ELR (cell line): ENCODE measurements at regions not wholly inside any gene's neighbourhood (a gene's known extent, or its start where the extent isn't known, plus 50 kb on each side); places are given as distances from the start of the nearest gene placed in this dataset.
"Not testable (repeated sequence)": the region's sequence is repeated elsewhere in the genome, so short reads cannot be mapped to it uniquely, and the experiment has no call there.

Experiments
- DNase-seq: peaks from one replicate; pipeline ENCODE4 v3.0.0-alpha.2; 2015; ENCODE audit warnings: low read depth

DNA sequence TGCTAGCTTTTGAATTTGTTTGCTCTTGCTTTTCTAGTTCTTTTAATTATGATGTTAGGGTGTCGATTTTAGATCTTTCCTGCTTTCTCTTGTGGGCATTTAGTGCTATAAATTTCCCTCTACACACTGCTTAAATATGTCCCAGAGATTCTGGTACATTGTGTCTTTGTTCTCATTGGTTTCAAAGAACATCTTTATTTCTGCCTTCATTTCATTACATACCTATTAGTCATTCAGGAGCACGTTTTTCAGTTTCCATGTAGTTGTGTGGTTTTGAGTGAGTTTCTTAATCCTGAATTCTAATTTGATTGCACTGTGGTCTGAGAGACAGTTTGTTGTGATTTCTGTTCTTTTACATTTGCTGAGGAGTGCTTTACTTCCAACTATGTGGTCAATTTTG lies 51.2 kb upstream of the MB21D2 start:
- peak; percentile 53 for DNase-seq

DNA sequence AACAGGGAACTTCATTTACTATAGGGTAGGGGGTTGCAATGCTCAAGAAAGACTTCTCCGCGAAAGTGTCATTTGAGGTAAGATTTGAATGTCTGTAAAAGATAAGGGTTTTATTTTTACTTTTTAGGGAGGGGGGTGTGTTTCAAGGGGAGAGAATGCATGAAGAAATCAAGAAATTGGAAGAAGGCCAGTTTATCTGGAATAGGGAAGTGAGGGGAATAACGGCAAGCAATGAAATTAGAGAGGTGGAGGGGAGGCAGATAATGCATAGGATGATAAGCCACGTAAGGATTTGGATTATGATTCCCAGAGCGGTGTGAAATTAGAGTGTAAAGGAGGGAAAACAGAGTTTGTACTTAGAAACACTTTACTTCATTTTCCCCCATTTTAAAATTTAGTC lies 63.0 kb upstream of the MB21D2 start:
- DNase-seq: no peak

GRCh38 chr3:192986379-192986778 lies 68.7 kb upstream of the MB21D2 start:
- DNase-seq: peak; percentile 5

DNA sequence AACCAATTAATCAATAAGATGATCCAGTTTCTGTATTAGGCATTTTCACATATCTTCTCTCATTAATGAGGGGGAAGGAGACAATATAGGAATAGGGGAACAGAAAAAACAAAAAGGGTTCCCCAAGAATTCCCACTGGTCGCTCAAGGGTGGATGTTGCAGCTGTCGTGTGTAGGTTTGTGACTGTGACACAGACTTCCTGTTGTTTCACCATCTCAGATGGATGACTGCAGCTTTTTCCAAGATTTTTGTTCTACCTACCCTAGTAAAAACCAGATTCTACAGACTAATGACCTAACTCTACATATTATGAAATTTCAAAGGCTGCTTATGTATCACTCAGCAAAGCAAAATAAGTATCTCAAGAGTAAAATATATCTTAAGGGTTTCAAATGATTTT lies 73.7 kb upstream of the MB21D2 start:
- no peak for DNase-seq

GRCh38 chr3:192992361-192992760 lies 74.7 kb upstream of the MB21D2 start:
- DNase-seq: no peak

- no peak for DNase-seq
Measured at GRCh38 chr3:192993411-192993810, 75.8 kb upstream of the MB21D2 start.

DNA sequence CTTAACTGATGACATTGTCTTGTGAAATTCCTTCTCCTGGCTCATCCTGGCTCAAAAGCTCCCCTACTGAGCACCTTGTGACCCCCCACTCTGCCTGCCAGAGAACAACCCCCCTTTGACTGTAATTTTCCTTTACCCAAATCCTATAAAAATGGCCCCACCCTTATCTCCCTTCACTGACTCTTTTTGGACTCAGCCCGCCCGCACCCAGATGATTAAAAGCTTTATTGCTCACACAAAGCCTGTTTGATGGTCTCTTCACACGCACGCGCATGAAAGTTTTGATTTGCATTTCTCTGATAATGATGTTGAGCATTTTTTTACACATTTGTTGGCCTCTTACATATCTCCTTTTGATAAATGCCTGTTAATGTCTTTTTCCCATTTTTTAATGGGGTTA lies 83.5 kb upstream of the MB21D2 start:
- not testable (repeated sequence) for DNase-seq

GRCh38 chr3:193003624-193004023 lies 86.0 kb upstream of the MB21D2 start:
- DNase-seq: not testable (repeated sequence)

DNA sequence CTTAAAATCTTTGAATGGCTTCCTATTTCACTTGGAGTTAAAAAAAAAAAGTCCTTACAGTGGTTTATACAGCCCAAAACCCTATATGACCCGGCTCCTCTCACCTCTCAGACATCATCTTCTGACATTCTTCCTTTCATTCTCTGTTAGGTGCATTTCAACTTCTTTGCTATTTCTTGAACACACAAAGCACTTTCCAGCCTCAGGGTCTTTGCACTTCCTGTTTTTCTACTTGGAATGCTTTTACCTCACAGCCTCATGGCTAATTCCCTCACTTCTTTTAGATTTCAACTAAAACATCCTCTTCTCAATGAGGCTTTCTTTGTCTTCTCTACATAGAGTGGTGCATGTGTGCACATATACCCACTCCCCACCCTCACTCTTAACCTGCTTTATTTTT lies 91.0 kb upstream of the MB21D2 start:
- no peak for DNase-seq

DNA sequence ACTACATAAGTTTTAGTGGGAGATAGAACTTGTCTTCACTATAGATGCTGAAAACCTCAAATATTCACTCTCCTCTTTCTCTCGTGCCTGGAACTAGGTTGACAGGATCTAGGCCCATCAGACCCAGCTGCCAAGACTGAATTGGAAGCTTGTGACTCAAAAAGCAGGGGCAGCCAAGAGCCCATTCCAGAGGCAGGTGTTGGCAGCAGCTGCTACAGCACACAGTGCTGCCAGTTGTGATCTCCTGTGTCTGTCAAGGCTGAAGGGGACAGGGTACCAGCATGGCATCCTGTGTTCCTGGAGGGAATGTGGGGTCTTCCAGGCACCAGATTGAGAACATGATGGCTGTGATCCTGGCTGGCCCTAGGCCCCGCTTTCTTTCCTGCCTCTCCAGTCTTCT lies 92.5 kb upstream of the MB21D2 start:
- no peak for DNase-seq

DNA sequence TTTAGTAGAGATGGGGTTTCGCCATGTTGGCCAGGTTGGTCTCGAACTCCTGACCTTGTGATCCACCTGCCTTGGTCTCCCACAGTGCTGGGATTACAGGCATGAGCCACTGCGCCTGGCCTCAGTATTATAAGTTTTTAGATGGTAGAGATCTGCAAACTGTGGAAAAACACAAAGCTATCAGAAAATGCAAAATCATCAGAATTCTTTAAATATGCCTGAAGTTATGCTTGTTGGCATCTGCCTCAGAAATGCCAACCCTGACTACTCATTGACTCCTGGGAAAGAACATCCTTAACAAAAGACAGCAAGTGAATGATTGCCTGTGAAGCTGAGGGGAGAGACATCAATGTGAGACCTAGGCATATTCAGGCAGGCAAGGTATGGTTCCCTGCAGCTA lies 94.3 kb upstream of the MB21D2 start:
- no peak for DNase-seq

DNA sequence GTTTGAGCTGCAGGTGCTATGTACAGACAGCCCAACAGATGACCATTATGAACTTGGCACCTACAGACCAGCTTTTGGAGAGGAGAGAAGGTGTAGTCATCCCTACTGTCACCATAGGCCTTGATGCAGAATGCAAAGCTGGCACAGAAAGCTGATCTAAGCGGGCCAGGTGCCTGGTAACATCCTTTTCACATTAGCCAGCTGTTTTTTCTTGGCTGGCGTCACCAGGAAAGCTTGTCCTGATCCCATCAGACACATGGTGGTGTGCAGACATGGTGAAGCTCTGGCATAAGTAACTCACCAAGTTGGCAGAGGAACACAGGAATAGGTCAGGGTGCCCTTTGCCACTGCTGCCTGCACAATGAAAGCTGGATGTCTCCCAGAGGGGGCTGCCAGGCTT lies 97.2 kb upstream of the MB21D2 start:
- no peak for DNase-seq

GRCh38 chr3:193016437-193016901 lies 98.8 kb upstream of the MB21D2 start:
- DNase-seq: no peak

- no peak for DNase-seq
Measured at GRCh38 chr3:193021506-193022010, 103.9 kb upstream of the MB21D2 start.

GRCh38 chr3:193023218-193023617 lies 105.6 kb upstream of the MB21D2 start:
- no peak for DNase-seq

DNA sequence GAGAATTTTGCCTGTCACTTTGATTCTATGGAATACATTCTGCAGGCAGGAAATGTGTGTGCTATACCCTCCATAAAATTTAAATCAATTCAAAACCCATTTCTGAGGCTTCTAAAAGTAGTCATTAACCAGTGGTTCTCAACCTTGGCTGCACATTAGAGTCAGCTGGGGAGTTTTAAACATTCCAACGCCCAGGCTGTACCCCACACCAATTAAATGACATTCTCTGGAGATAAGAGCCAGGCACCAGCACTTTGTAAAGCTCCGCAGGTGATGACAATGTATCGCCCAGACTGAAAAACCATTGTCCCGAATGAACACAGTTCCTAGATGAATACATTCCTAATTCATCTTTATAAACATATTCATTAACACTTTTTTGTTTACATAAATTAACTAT lies 110.6 kb upstream of the MB21D2 start:
- no peak for DNase-seq

- no peak for DNase-seq
Measured at GRCh38 chr3:193029800-193030199, 112.1 kb upstream of the MB21D2 start.

GRCh38 chr3:193030276-193030675 lies 112.6 kb upstream of the MB21D2 start:
- peak; percentile 47 for DNase-seq

DNA sequence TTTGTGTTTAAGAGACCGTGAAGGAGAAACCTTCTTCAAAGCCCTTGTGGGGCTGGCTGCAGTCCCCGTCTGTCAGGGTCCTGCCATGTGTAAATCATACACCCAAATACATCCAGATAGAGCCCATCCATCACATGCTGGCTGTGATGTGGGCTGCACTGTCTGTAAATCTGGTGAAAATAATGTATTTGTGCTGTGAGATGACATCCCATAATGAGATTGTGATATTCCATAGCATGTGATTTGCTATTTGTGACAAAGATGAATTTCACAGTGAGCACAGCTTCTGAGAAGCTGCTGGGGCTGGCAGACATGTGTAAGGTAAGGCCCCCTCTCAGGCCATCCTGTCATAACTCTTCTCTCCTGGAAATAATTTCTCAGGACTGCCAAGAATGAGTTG lies 114.3 kb upstream of the MB21D2 start:
- no peak for DNase-seq

- DNase-seq: no peak
Measured at GRCh38 chr3:193033226-193033780, 115.6 kb upstream of the MB21D2 start.

GRCh38 chr3:193037828-193038227 lies 120.2 kb upstream of the MB21D2 start:
- DNase-seq: not testable (repeated sequence)

DNA sequence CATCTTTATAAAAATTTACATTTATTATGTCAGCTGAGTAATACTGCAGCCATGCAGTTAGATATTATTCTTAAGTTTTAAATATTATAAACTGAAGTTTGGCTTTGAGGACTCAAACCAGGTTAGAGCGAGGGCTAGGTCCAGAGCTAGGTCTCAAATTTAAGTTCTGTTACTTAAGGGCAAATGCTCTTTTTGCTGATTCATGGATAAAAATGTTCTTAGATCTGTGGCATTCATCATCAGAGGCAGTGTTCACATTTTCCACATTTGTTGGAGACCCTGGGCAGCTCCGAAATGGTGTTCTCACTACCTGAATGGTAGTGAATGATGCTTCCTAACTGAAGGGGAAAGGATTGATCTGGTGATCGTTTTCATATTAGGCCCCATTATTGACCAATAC lies 121.4 kb upstream of the MB21D2 start:
- DNase-seq: no peak

DNA sequence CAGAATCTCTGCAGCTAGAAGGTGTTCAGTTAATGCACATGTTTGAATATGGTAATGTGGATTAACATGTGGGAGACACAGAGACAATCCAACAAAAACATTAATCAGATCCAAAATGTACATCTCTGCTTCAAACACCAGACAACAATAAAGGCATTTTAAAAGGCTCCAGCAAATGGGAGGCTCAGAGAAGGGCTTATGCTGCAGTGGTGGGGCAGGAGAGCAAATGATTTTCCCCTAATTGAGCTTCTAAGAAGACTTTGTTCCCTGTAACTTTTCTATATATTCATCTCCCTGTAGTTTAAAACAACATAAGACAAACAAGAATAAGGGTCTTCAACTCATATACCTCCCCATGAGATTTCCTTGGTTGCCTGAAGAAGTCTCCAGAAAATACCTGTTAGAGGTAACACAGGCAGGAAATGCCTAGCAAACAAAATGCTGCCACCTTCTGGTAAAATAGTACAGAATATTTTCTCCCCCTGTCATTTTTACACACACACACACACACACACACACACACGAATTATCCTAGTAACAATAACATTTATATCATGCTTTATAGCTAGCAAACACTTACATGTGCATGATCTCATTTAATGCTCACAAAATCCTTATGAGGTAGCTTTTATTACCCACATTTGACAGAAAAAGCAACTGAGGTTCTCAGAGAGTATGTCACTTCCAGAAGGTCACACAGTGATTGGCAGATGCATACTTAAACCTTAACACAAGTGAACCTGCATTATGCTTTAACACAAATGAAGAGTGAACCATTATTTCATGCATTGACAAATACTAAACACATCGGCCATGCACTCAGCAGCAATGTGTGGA lies 123.4 kb upstream of the MB21D2 start:
- DNase-seq: peak; percentile 76

DNA sequence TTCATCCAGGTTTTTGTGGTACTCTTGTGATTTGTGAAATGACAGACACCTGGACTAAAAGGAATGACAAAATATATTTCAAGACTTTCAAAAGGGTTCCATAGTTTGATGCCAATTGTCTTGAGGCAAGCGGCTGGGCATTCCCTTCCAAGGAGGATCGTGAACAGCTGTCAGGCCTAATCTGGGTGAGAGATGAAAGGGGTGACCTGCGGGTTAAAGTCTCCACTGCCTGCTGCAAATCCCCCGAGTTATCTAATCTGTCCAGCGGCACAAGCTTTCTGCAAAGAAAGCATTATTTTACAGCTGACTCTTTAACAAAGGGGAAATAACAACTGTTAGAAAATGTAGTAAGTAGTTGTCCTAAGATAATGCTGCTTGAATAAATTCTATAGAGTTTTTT lies 128.7 kb upstream of the MB21D2 start:
- DNase-seq: no peak
